ENCODE measurements at regions not wholly inside any gene's neighbourhood (a gene's known extent, or its start where the extent isn't known, plus 50 kb on each side); places are given as distances from the start of the nearest gene placed in this dataset.

- Mint-ChIP-seq H3K27me3 (ENCODE audit: low read depth) (no peaks in the 10 kb centered on the region), H3K9me3 (no peaks in the 10 kb centered on the region), H3K4me1 (no peaks in the 10 kb centered on the region), H3K27ac (no peak overlapping the region), H3K4me3 (no peak overlapping the region), H3K36me3 (ENCODE audit: low read depth) (no peaks in the 10 kb centered on the region)
- no peak for TF ChIP-seq CTCF (IDR thresholded peaks at IDR 0.05; ENCODE audit: unreplicated experiment in 3 of 3)
Observed at GRCh38 chr18:51881394-51881793, 458.6 kb upstream of the DCC start.

GRCh38 chr18:51884039-51884438 is 456.0 kb upstream of the DCC start:
- Mint-ChIP-seq H3K4me1 (no peaks in the 10 kb centered on the region), H3K9me3 (no peaks in the 10 kb centered on the region)
- TF ChIP-seq CTCF (IDR thresholded peaks at IDR 0.05; ENCODE audit: unreplicated experiment in 3 of 3) = no peak

GRCh38 chr18:51890762-51891161 is 449.2 kb upstream of the DCC start:
- peak overlapping the region; percentile 19 to 79 (median 25) for H3K27ac Mint-ChIP-seq
- H3K4me3 Mint-ChIP-seq = no peak overlapping the region
- H3K36me3 Mint-ChIP-seq (ENCODE audit: low read depth) = no peaks in the 10 kb centered on the region
- no peaks in the 10 kb centered on the region for H3K9me3 Mint-ChIP-seq
- TF ChIP-seq CTCF (IDR thresholded peaks at IDR 0.05; ENCODE audit: unreplicated experiment in 3 of 3) = no peak
- no peaks in the 10 kb centered on the region for H3K27me3 Mint-ChIP-seq (ENCODE audit: low read depth)
- peaks cover 5% of the 10 kb centered on the region for H3K4me1 Mint-ChIP-seq

More at GRCh38 chr18:51884039-51884438, 456.0 kb upstream of the DCC start:
- Mint-ChIP-seq H3K4me3 (no peak overlapping the region), H3K27ac (no peak overlapping the region), H3K36me3 (ENCODE audit: low read depth) (no peaks in the 10 kb centered on the region), H3K27me3 (ENCODE audit: low read depth) (no peaks in the 10 kb centered on the region)

GRCh38 chr18:51891876-51892275 is 448.1 kb upstream of the DCC start:
- H3K4me3 Mint-ChIP-seq = no peak overlapping the region
- peaks cover 5% of the 10 kb centered on the region for H3K4me1 Mint-ChIP-seq
- no peaks in the 10 kb centered on the region for H3K27me3 Mint-ChIP-seq (ENCODE audit: low read depth)
- no peaks in the 10 kb centered on the region for H3K36me3 Mint-ChIP-seq (ENCODE audit: low read depth)
- TF ChIP-seq CTCF (IDR thresholded peaks at IDR 0.05; ENCODE audit: unreplicated experiment in 3 of 3) = no peak
- H3K9me3 Mint-ChIP-seq = no peaks in the 10 kb centered on the region
- H3K27ac Mint-ChIP-seq = no peak overlapping the region

- no peak for TF ChIP-seq CTCF (IDR thresholded peaks at IDR 0.05; ENCODE audit: unreplicated experiment in 3 of 3)
- H3K27me3 Mint-ChIP-seq (ENCODE audit: low read depth) = no peaks in the 10 kb centered on the region
- H3K27ac Mint-ChIP-seq = no peak overlapping the region
- H3K9me3 Mint-ChIP-seq = no peaks in the 10 kb centered on the region
- no peaks in the 10 kb centered on the region for H3K4me1 Mint-ChIP-seq
- no peaks in the 10 kb centered on the region for H3K36me3 Mint-ChIP-seq (ENCODE audit: low read depth)
- H3K4me3 Mint-ChIP-seq = no peak overlapping the region
Observed at GRCh38 chr18:51897884-51898283, 442.1 kb upstream of the DCC start.

GRCh38 chr18:51907687-51908597 is 432.1 kb upstream of the DCC start:
- no peak overlapping the region for H3K4me3 Mint-ChIP-seq
- H3K27me3 Mint-ChIP-seq (ENCODE audit: low read depth) = no peaks in the 10 kb centered on the region
- H3K36me3 Mint-ChIP-seq (ENCODE audit: low read depth) = no peaks in the 10 kb centered on the region
- TF ChIP-seq CTCF (IDR thresholded peaks at IDR 0.05; ENCODE audit: unreplicated experiment in 3 of 3) = no peak
- peak overlapping the region in 1 of 3 experiments; percentile 5 for H3K27ac Mint-ChIP-seq
- H3K4me1 Mint-ChIP-seq = no peaks in the 10 kb centered on the region
- H3K9me3 Mint-ChIP-seq = no peaks in the 10 kb centered on the region

All from nephron (organoid).